Neural progenitor cell (in vitro differentiated cells): ENCODE measurements at regions not wholly inside any gene's neighbourhood (a gene's known extent, or its start where the extent isn't known, plus 50 kb on each side); places are given as distances from the start of the nearest gene placed in this dataset.

Experiments
- DNase-seq: peaks from one replicate; pipeline ENCODE4 v3.0.0-alpha.2; 2016; ENCODE audit warnings: low spot score
- H2AFZ ChIP-seq: fragments of 200-600 bp; sonication (generic); replicated peaks from 2 replicates; pipeline ENCODE4 v1.6.1; 2016; ENCODE audit warnings: antibody characterized with exemption
- H3F3A ChIP-seq: fragments of 200-600 bp; sonication (generic); 2 replicates; pipeline ENCODE4 v1.6.1; 2016; ENCODE audit warnings: antibody characterized with exemption, low read depth
- H3K27ac ChIP-seq: fragments of 200-600 bp; sonication (generic); 2 replicates; pipeline ENCODE4 v1.5.1; 2016; ENCODE audit warnings: mild to moderate bottlenecking
- H3K27me3 ChIP-seq: fragments of 200-600 bp; sonication (generic); 2 replicates; pipeline ENCODE4 v1.6.1; 2016; ENCODE audit warnings: mild to moderate bottlenecking, moderate library complexity
- H3K36me3 ChIP-seq: fragments of 200-600 bp; sonication (generic); 2 replicates; pipeline ENCODE4 v1.5.1; 2016
- H3K4me1 ChIP-seq: fragments of 200-600 bp; sonication (generic); 2 replicates; pipeline ENCODE4 v1.6.1; 2016; ENCODE audit warnings: mixed run types
- H3K4me2 ChIP-seq: fragments of 200-600 bp; sonication (generic); 2 replicates; pipeline ENCODE4 v1.6.1; 2016
- H3K4me3 ChIP-seq: fragments of 200-600 bp; sonication (generic); 2 replicates; pipeline ENCODE4 v1.5.1; 2016
- H3K79me2 ChIP-seq: fragments of 200-600 bp; sonication (generic); 2 replicates; pipeline ENCODE4 v1.6.1; 2016; ENCODE audit warnings: low read depth
- H3K9ac ChIP-seq: fragments of 200-600 bp; sonication (generic); 2 replicates; pipeline ENCODE4 v1.6.1; 2016
- H3K9me3 ChIP-seq: fragments of 200-600 bp; sonication (generic); 2 replicates; pipeline ENCODE4 v1.5.1; 2016; ENCODE audit warnings: low read depth
- H4K20me1 ChIP-seq: fragments of 200-600 bp; sonication (generic); 2 replicates; pipeline ENCODE4 v1.6.1; 2016; ENCODE audit warnings: low read depth
- H3K27ac Mint-ChIP-seq: 3 replicates; pipeline ENCODE4 v1.8.0; 2021; ENCODE audit warnings: mixed read lengths
- H3K27me3 Mint-ChIP-seq: 2 replicates; pipeline ENCODE4 v1.8.0; 2022; ENCODE audit warnings: low read depth, mild to moderate bottlenecking, inconsistent platforms, moderate library complexity, mixed read lengths; ENCODE audit not compliant: insufficient read depth
- H3K36me3 Mint-ChIP-seq: 3 replicates; pipeline ENCODE4 v1.8.0; 2021; ENCODE audit warnings: mixed read lengths
- H3K4me1 Mint-ChIP-seq: 3 replicates; pipeline ENCODE4 v1.8.0; 2021; ENCODE audit warnings: mixed read lengths
- H3K4me3 Mint-ChIP-seq: 3 replicates; pipeline ENCODE4 v1.8.0; 2021; ENCODE audit warnings: mild to moderate bottlenecking, moderate library complexity, mixed read lengths
- H3K9me3 Mint-ChIP-seq: 3 replicates; pipeline ENCODE4 v1.8.0; 2020; ENCODE audit warnings: mixed read lengths
- CTCF ChIP-seq: fragments of 200-600 bp; sonication (generic); IDR thresholded peaks from 2 replicates; pipeline ENCODE4 v1.5.1; 2017; ENCODE audit warnings: antibody characterized with exemption, mild to moderate bottlenecking
- EZH2 ChIP-seq: fragments of 200-600 bp; sonication (generic); IDR thresholded peaks from 2 replicates; pipeline ENCODE4 v1.6.1; 2017; ENCODE audit warnings: antibody characterized with exemption, mild to moderate bottlenecking, moderate library complexity
- EZH2phosphoT487 ChIP-seq: fragments of 200-600 bp; sonication (generic); IDR thresholded peaks from 2 replicates; pipeline ENCODE4 v1.6.1; 2017; ENCODE audit warnings: antibody characterized with exemption

- Histone ChIP-seq H3K4me2 (no peak overlapping the region), H4K20me1 (no peaks in the 10 kb centered on the region), H3K27ac (no peak overlapping the region), H3K4me3 (no peak overlapping the region), H3K36me3 (no peaks in the 10 kb centered on the region), H3K27me3 (no peaks in the 10 kb centered on the region), H3K4me1 (no peaks in the 10 kb centered on the region), H3K9me3 (no peaks in the 10 kb centered on the region), H2AFZ (no peak overlapping the region), H3F3A (no peaks in the 10 kb centered on the region), H3K79me2 (no peaks in the 10 kb centered on the region), H3K9ac (no peak overlapping the region)
- H3K27ac Mint-ChIP-seq, result no peak overlapping the region
- no peak overlapping the region for H3K4me3 Mint-ChIP-seq
- no peaks in the 10 kb centered on the region for H3K4me1 Mint-ChIP-seq
- no peaks in the 10 kb centered on the region for H3K9me3 Mint-ChIP-seq
- no peak for TF ChIP-seq EZH2
- TF ChIP-seq CTCF, result no peak
- TF ChIP-seq EZH2phosphoT487, result no peak
- H3K36me3 Mint-ChIP-seq, result no peaks in the 10 kb centered on the region
- H3K27me3 Mint-ChIP-seq, result peaks cover 3% of the 10 kb centered on the region
- no peak for DNase-seq
Measured at GRCh38 chr20:6646021-6646636, 121.4 kb upstream of the BMP2 start.

GRCh38 chr20:6644813-6645628, 122.5 kb upstream of the BMP2 start:
- Mint-ChIP-seq H3K27me3 (peaks cover 5% of the 10 kb centered on the region), H3K4me3 (no peak overlapping the region)
- H3K4me3 ChIP-seq, result no peak overlapping the region

GRCh38 chr20:6641012-6641411, 126.5 kb upstream of the BMP2 start:
- Histone ChIP-seq H3K4me1 (no peaks in the 10 kb centered on the region), H3F3A (no peaks in the 10 kb centered on the region), H3K27ac (no peak overlapping the region), H3K4me2 (no peak overlapping the region), H3K79me2 (no peaks in the 10 kb centered on the region), H3K9ac (no peak overlapping the region), H3K4me3 (no peak overlapping the region), H3K9me3 (no peaks in the 10 kb centered on the region), H4K20me1 (no peaks in the 10 kb centered on the region), H3K36me3 (no peaks in the 10 kb centered on the region), H2AFZ (no peak overlapping the region), H3K27me3 (no peaks in the 10 kb centered on the region)
- Mint-ChIP-seq H3K9me3 (peaks cover 5% of the 10 kb centered on the region), H3K27me3 (peaks cover 2% of the 10 kb centered on the region), H3K27ac (no peak overlapping the region), H3K36me3 (no peaks in the 10 kb centered on the region), H3K4me3 (no peak overlapping the region), H3K4me1 (no peaks in the 10 kb centered on the region)
- no peak for TF ChIP-seq EZH2phosphoT487
- TF ChIP-seq CTCF, result no peak
- TF ChIP-seq EZH2, result no peak
- DNase-seq, result no peak

More at GRCh38 chr20:6644813-6645628, 122.5 kb upstream of the BMP2 start:
- H3K79me2 ChIP-seq, result no peaks in the 10 kb centered on the region
- TF ChIP-seq EZH2, result no peak
- TF ChIP-seq EZH2phosphoT487, result no peak
- TF ChIP-seq CTCF, result no peak
- no peak for DNase-seq
- H3K36me3 ChIP-seq, result no peaks in the 10 kb centered on the region
- H3K36me3 Mint-ChIP-seq, result no peaks in the 10 kb centered on the region
- no peaks in the 10 kb centered on the region for H4K20me1 ChIP-seq
- no peak overlapping the region for H3K4me2 ChIP-seq
- no peaks in the 10 kb centered on the region for H3K4me1 Mint-ChIP-seq
- no peaks in the 10 kb centered on the region for H3K4me1 ChIP-seq
- H2AFZ ChIP-seq, result no peak overlapping the region
- H3K27ac ChIP-seq, result no peak overlapping the region
- peaks cover 3% of the 10 kb centered on the region for H3K9me3 Mint-ChIP-seq
- no peaks in the 10 kb centered on the region for H3K9me3 ChIP-seq
- no peak overlapping the region for H3K27ac Mint-ChIP-seq
- no peaks in the 10 kb centered on the region for H3F3A ChIP-seq
- H3K9ac ChIP-seq, result no peak overlapping the region
- no peaks in the 10 kb centered on the region for H3K27me3 ChIP-seq
